Liver (tissue), 8 donors: ENCODE measurements at regions not wholly inside any gene's neighbourhood (a gene's known extent, or its start where the extent isn't known, plus 50 kb on each side); places are given as distances from the start of the nearest gene placed in this dataset.

ENCODE experiments used
- DNase-seq: peaks from one replicate; pipeline ENCODE4 v3.0.0-alpha.2; 2017; ENCODE audit warnings: low spot score
- H3K27ac ChIP-seq, 2 donors: one replicate each; pipeline ENCODE4 v1.7.0; 2013; ENCODE audit warnings: inconsistent platforms in 2 of 2, low read length in 2 of 2, control low read depth in 1 of 2, low read depth in 1 of 2, mild to moderate bottlenecking in 1 of 2
- H3K27me3 ChIP-seq, 4 donors: one replicate each; pipeline versions ENCODE4 v1.6.1 to v1.7.0; 2013; ENCODE audit warnings: low read length in 3 of 4, inconsistent platforms in 1 of 4, mild to moderate bottlenecking in 1 of 4, moderate library complexity in 1 of 4; ENCODE audit not compliant: control insufficient read depth in 4 of 4, insufficient read depth in 4 of 4
- H3K36me3 ChIP-seq, 4 donors: one replicate each; pipeline versions ENCODE4 v1.6.1 to v1.7.0; 2013; ENCODE audit warnings: low read length in 3 of 4, mild to moderate bottlenecking in 3 of 4, low read depth in 1 of 4, moderate library complexity in 1 of 4; ENCODE audit not compliant: control insufficient read depth in 4 of 4, insufficient read depth in 3 of 4
- H3K4me1 ChIP-seq, 4 donors: one replicate each; pipeline versions ENCODE4 v1.6.1 to v1.7.0; 2013; ENCODE audit warnings: low read length in 3 of 4, mild to moderate bottlenecking in 3 of 4, moderate library complexity in 1 of 4; ENCODE audit not compliant: control insufficient read depth in 4 of 4, insufficient read depth in 4 of 4
- H3K4me3 ChIP-seq, 3 donors: one replicate each; pipeline versions ENCODE4 v1.6.1 to v1.7.0; 2013; ENCODE audit warnings: low read length in 3 of 3, control low read depth in 1 of 3, low read depth in 1 of 3, mild to moderate bottlenecking in 1 of 3
- H3K9ac ChIP-seq, 2 donors: one replicate each; pipeline ENCODE4 v1.7.0; 2013; ENCODE audit warnings: low read length in 2 of 2, mild to moderate bottlenecking in 2 of 2, moderate library complexity in 2 of 2, control low read depth in 1 of 2, low read depth in 1 of 2
- H3K9me3 ChIP-seq, 4 donors: one replicate each; pipeline versions ENCODE4 v1.6.1 to v1.7.0; 2013; ENCODE audit warnings: low read length in 3 of 4; ENCODE audit not compliant: control insufficient read depth in 4 of 4
- ATF3 ChIP-seq: IDR thresholded peaks from 2 replicates; pipeline ENCODE4 v1.6.1; 2016; ENCODE audit warnings: antibody characterized with exemption
- CTCF ChIP-seq: fragments of 150-350 bp; IDR thresholded peaks from 2 replicates; pipeline ENCODE4 v1.5.1; 2017; ENCODE audit warnings: improper control_type of control experiment, low read depth, low read length; ENCODE audit not compliant: missing input control
- FOXA1 ChIP-seq: IDR thresholded peaks from 2 replicates; pipeline ENCODE4 v1.6.1; 2016; ENCODE audit warnings: antibody characterized with exemption
- FOXA2 ChIP-seq: IDR thresholded peaks from 2 replicates; pipeline ENCODE4 v1.6.1; 2016; ENCODE audit warnings: antibody characterized with exemption
- GABPA ChIP-seq, 2 donors: IDR thresholded peaks in 1 of 2; conservative IDR thresholded peaks in 1 of 2; 2 replicates each; pipeline ENCODE4 v1.6.1; 2016; ENCODE audit warnings: antibody characterized with exemption in 2 of 2, mild to moderate bottlenecking in 1 of 2, moderate library complexity in 1 of 2
- HNF4A ChIP-seq, 2 donors: conservative IDR thresholded peaks; 2 replicates each; pipeline ENCODE4 v1.6.1; 2016; ENCODE audit warnings: antibody characterized with exemption in 2 of 2, mild to moderate bottlenecking in 2 of 2
- MAX ChIP-seq: IDR thresholded peaks from 2 replicates; pipeline ENCODE4 v1.6.1; 2016; ENCODE audit warnings: antibody characterized with exemption
- NR2F2 ChIP-seq: IDR thresholded peaks from 2 replicates; pipeline ENCODE4 v1.6.1; 2016; ENCODE audit warnings: antibody characterized with exemption
- REST ChIP-seq: IDR thresholded peaks from 2 replicates; pipeline ENCODE4 v1.6.1; 2016; ENCODE audit warnings: antibody characterized with exemption, mild to moderate bottlenecking
- RXRA ChIP-seq, 2 donors: IDR thresholded peaks; 2 replicates each; pipeline ENCODE4 v1.6.1; 2017 to 2018; ENCODE audit warnings: antibody characterized with exemption in 2 of 2, mild to moderate bottlenecking in 1 of 2
- TAF1 ChIP-seq: conservative IDR thresholded peaks from 2 replicates; pipeline ENCODE4 v1.6.1; 2016; ENCODE audit warnings: antibody characterized with exemption, mild to moderate bottlenecking
- ZBTB33 ChIP-seq: IDR thresholded peaks from 2 replicates; pipeline ENCODE4 v1.6.1; 2016; ENCODE audit warnings: antibody characterized with exemption
- WGBS: extraction: QIAGEN DNeasy Blood & Tissue Kit; methylation state at CpG from one replicate; pipeline ENCODE4 v1.1.7; 2013; 5-methylcytosine and 5-hydroxymethylcytosine counted together
- donor health status: healthy.
- donor health status: healthy.
- donor health status: healthy.
- donor health status: healthy.
- donor health status: healthy.

GRCh38 chr22:47310601-47311000 lies 548.2 kb downstream of the TBC1D22A start:
- H3K9me3 ChIP-seq, result no peaks in the 10 kb centered on the region
- H3K4me3 ChIP-seq, result no peak overlapping the region
- H3K36me3 ChIP-seq, result no peaks in the 10 kb centered on the region
- WGBS, result 59% methylated on average over 1 of the region's 1 CpG
- TF ChIP-seq FOXA1, result no peak
- TF ChIP-seq FOXA2, result no peak
- TF ChIP-seq ATF3, result no peak
- no peak for TF ChIP-seq MAX
- no peak for TF ChIP-seq NR2F2
- no peak for TF ChIP-seq RXRA (IDR thresholded peaks at IDR 0.05)
- no peak for TF ChIP-seq REST
- no peak for TF ChIP-seq HNF4A (conservative IDR thresholded peaks at IDR 0.05)
- no peak for DNase-seq
- H3K27ac ChIP-seq, result no peak overlapping the region
- H3K9ac ChIP-seq, result no peak overlapping the region
- H3K4me1 ChIP-seq, result no peaks in the 10 kb centered on the region
- no peaks in the 10 kb centered on the region for H3K27me3 ChIP-seq

- no peak overlapping the region for H3K27ac ChIP-seq
- H3K27me3 ChIP-seq, result no peaks in the 10 kb centered on the region
- no peak for TF ChIP-seq TAF1
- TF ChIP-seq CTCF, result no peak
- no peak for TF ChIP-seq REST
- TF ChIP-seq GABPA (IDR thresholded peaks at IDR 0.05 in 1 of 2, conservative IDR thresholded peaks at IDR 0.05 in 1 of 2), result no peak
- TF ChIP-seq ATF3, result no peak
- no peak for TF ChIP-seq HNF4A (conservative IDR thresholded peaks at IDR 0.05)
- no peak for TF ChIP-seq ZBTB33
- no peak for TF ChIP-seq NR2F2
- DNase-seq, result no peak
- 85% methylated on average over 4 of the region's 4 CpGs for WGBS
- no peaks in the 10 kb centered on the region for H3K4me1 ChIP-seq
- H3K9ac ChIP-seq, result no peak overlapping the region
- H3K36me3 ChIP-seq, result no peaks in the 10 kb centered on the region
- H3K4me3 ChIP-seq, result no peak overlapping the region
- H3K9me3 ChIP-seq, result no peaks in the 10 kb centered on the region
Measured at GRCh38 chr22:47309946-47310345, 547.5 kb downstream of the TBC1D22A start.
